ENCODE measurements at regions not wholly inside any gene's neighbourhood (a gene's known extent, or its start where the extent isn't known, plus 50 kb on each side); places are given as distances from the start of the nearest gene placed in this dataset.

GRCh38 chr1:239682046-239682445, 295.7 kb downstream of the CHRM3 start:
- DNase-seq (ENCODE audit: low read depth) = no peak

- DNase-seq (ENCODE audit: low read depth) = no peak
Observed at GRCh38 chr1:239682960-239683359, 296.6 kb downstream of the CHRM3 start.

GRCh38 chr1:239686386-239686785, 300.0 kb downstream of the CHRM3 start:
- DNase-seq (ENCODE audit: low read depth) = no peak

DNA sequence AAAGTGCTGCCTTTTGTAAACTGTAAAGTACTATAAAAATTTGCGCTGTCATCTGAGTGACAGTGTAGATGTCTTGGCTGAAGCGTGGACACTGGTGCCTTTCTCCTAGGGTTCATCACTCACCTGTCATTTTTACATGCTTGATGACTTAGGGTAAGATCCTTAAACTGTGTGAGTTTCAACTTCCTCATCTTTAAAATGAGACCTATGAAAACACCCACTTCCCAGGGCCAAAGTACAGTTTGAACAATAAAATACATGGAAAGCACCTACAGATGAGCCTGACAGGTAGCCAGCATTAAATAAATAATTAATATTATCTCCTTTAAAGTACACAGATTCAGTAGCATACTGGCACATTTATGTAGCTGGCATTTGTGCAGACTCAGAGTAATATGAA, 309.9 kb downstream of the CHRM3 start:
- no peak for DNase-seq (ENCODE audit: low read depth)

GRCh38 chr1:239700667-239701066, 314.3 kb downstream of the CHRM3 start:
- no peak for DNase-seq (ENCODE audit: low read depth)

GRCh38 chr1:239703075-239703474, 316.7 kb downstream of the CHRM3 start:
- DNase-seq (ENCODE audit: low read depth) = no peak

DNA sequence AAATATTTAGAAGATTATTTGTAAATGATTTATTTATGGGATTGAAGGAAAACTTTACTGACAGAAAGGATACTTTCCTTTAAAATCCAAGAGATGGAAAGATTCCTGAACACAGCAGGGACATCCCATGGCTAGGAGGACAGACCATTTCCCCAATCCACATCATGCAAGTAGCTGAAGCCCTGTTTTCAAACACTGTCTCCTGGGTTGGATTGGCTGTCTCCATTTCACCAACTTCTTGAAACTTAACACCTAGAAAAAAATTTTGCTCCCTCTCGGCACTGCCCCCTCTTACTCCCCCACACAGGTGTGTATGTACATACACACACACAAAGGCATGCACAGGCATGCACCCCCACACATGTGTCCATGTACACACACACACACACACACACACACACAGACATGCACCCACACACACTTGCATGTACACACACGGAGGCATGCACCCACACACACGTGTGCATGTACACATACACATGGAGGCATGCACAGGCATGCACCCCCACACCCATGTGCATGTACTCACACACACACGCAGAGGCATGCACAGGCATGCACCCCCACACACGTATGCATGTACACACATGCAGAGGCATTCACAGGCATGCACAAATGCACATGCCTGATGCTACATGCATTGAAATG, 320.0 kb downstream of the CHRM3 start:
- no peak for DNase-seq (ENCODE audit: low read depth)

GRCh38 chr1:239707615-239708014, 321.2 kb downstream of the CHRM3 start:
- DNase-seq (ENCODE audit: low read depth) = no peak

DNA sequence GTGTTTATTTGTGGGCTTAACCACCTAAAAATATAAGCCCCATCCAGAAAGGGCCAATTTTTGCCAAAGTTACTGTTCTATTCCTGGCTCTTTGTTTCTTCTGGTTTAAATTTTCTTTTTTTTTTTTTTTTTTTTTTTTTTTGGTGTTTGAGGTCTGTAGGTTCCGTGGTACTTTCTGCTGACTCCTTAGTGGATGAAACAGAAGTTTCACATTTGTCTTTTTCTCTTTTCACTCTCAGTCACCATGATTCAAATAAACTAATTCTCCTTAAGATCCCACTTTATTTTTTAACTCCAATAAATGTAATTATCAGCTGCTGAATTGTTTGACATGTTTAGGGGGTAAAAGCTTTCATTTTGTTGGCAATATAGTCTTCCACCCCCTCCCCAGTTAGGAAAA, 322.3 kb downstream of the CHRM3 start:
- DNase-seq (ENCODE audit: low read depth) = no peak

GRCh38 chr1:239711768-239712167, 325.4 kb downstream of the CHRM3 start:
- no peak for DNase-seq (ENCODE audit: low read depth)

- DNase-seq (ENCODE audit: low read depth) = no peak
Observed at GRCh38 chr1:239717097-239717917, 330.9 kb downstream of the CHRM3 start.

- DNase-seq (ENCODE audit: low read depth) = no peak
Observed at GRCh38 chr1:239717918-239718184, 331.5 kb downstream of the CHRM3 start.

- DNase-seq (ENCODE audit: low read depth) = no peak
Observed at GRCh38 chr1:239718571-239718970, 332.2 kb downstream of the CHRM3 start.

DNA sequence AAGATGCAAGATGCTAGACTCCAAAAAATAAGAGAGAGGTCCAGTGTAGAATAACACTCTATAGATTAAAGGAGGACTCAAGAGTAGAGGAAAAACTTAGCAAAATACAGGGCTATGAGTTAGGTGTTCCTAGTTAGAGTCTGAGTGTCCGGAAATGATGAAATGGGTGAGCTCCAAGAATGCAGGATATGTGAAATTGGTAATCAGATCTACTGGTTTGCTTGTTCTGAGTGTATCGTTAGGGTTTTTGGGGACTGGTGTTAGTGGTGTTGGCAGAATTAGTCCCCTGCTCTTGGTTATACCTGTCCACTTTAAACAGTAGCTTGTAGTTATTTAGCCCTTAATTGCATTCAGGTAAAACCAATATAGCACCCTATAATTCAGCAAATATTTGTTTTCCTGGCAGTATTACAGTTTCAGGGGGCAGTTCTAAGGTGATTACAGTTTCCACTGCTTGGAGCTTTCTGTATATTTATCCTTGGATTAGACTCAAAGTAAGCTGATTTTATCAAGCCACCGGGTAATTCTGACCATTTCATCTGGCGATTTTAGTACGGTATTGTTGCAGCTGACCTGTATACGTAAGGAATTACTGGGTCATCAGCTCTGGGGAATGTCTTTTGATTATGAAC, 332.7 kb downstream of the CHRM3 start:
- peak; percentile 26 for DNase-seq (ENCODE audit: low read depth)

DNA sequence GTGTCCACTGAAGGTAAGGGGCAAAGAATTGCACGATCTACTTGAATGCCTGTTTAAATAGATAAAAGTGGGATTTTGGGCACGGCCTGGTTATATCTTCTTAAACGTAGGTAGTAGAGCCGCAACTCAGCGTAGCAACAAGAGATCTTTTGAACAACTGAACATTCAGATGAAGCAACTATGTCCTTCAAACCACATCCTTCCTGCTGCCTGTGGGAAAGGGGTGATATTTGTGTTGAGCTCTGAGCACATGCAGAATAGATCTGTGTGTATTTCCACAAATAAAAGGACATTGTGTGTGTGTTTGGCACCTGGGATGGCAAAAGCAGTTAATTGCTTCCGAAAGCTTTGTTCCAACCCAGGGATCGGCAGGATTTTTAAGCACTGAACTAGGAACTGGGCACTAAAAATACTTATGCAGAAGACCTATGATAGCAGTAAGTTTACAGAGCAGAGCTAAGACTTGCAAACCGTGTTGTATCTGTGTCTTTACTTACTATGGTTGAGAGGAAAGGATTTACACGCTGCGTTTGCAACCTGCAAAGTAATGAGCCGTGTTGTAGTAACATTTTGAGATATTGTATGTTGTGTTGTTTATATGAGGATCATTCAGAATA, 333.4 kb downstream of the CHRM3 start:
- DNase-seq (ENCODE audit: low read depth) = peak; percentile 26

DNA sequence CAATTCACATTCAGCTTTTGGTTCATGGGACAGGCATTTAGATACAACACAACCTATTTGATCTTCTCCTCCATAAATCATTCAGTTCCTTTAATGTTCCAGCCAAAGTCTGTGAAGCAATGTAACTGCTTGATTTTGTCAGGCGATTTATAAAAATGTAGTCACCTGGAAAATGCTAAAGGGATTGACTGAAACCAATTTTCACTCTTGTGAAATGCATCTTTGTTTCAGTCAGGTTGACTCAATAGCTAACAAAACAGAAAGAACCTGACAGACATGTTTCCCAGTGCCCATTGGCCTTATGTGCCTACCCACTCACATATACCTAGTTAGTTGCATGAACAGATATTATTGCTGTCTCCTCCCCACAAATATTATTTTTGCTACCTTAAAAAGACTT, 335.7 kb downstream of the CHRM3 start:
- DNase-seq (ENCODE audit: low read depth) = no peak

GRCh38 chr1:239723776-239724367, 337.5 kb downstream of the CHRM3 start:
- DNase-seq (ENCODE audit: low read depth) = no peak

GRCh38 chr1:239725371-239725770, 339.0 kb downstream of the CHRM3 start:
- no peak for DNase-seq (ENCODE audit: low read depth)

DNA sequence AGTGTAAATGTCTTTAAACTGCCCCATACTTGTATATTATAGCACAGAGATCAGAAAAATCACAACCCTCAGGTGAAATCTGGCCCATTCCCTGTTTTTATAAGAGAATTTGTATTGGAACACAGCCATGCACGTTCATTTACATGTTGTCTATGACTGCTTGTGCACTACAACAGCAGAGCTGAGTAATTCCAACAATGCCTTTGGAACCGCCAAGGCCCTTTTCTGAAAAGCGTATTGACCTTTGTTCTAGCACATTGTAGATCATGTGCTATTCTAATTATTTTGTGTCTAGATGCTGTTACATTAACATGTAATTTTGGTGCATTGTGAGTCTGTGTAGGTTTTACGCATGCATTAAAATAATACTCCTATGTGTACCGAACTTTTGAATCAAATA, 339.6 kb downstream of the CHRM3 start:
- DNase-seq (ENCODE audit: low read depth) = no peak

GRCh38 chr1:239730378-239730777, 344.0 kb downstream of the CHRM3 start:
- DNase-seq (ENCODE audit: low read depth) = no peak

DNA sequence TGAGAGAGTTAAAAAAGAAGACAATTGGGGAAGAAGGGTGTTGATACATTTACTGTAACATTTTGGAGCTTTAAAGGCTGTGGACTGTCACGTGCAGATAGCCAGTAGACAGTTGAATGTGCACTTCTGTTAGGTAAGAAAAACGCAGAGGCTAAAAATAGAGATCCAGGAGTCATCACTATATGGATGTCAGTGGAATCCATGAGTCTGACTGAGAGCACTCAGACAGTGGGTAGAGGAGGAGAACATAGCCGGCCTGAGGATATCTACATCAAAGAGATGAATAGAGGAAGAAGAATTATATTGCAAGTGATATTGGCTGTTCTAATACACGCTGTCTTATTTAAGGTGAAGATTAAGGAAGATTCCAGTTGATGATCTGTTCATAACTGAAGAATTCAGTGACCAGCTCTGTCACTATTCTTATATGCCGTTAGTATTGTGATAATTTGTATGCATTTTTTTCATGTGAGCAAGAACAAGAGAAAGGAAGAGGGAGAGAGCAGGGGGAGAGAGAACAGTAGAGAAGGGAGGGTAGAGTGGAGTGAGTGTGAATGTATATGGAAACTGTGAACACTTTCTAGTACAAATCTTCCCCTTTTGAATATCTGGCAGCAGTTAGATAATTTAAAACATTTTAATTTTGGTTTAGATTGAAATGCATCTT, 344.8 kb downstream of the CHRM3 start:
- no peak for DNase-seq (ENCODE audit: low read depth)

GRCh38 chr1:239732770-239733169, 346.4 kb downstream of the CHRM3 start:
- DNase-seq (ENCODE audit: low read depth) = no peak
